ENCODE measurements at regions not wholly inside any gene's neighbourhood (a gene's known extent, or its start where the extent isn't known, plus 50 kb on each side); places are given as distances from the start of the nearest gene placed in this dataset.

DNA sequence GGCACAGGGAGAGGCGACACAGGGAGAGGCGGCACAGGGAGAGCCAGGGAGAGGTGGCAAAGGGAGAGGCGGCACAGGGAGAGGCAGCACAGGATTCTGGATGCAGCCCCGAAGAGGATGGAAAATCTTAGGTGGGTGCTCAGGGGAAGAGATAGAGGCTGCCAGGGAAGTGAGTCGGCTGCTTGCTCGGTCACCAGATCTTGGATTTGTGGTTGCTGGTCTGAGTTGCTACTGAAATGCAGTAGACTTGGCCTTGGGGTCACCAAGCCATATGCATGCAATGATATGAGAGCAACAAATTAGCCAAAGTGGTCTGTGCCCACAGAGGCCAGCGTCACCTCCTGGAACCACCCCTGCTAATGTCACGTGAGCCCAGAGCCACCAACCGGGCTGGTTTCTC is 117.2 kb upstream of the SALL3 start:
- Histone ChIP-seq H3K79me2 (ENCODE audit: insufficient read depth, low read depth) (no peaks in the 10 kb centered on the region), H3K36me3 (ENCODE audit: insufficient read depth) (no peaks in the 10 kb centered on the region), H3K27me3 (ENCODE audit: insufficient read depth, low read depth) (no peaks in the 10 kb centered on the region), H4K20me1 (ENCODE audit: insufficient read depth) (no peaks in the 10 kb centered on the region), H3K4me1 (ENCODE audit: low read depth, poor library complexity, severe bottlenecking) (peaks cover 13% of the 10 kb centered on the region), H3K4me2 (no peak overlapping the region), H3K4me3 (IDR thresholded peaks at IDR 0.05; ENCODE audit: insufficient read depth, low read depth, low read length) (no peak overlapping the region), H3K9ac (no peak overlapping the region), H3K27ac (no peak overlapping the region), H2AFZ (ENCODE audit: low read depth) (no peak overlapping the region)
- TF ChIP-seq, protein P1, sequence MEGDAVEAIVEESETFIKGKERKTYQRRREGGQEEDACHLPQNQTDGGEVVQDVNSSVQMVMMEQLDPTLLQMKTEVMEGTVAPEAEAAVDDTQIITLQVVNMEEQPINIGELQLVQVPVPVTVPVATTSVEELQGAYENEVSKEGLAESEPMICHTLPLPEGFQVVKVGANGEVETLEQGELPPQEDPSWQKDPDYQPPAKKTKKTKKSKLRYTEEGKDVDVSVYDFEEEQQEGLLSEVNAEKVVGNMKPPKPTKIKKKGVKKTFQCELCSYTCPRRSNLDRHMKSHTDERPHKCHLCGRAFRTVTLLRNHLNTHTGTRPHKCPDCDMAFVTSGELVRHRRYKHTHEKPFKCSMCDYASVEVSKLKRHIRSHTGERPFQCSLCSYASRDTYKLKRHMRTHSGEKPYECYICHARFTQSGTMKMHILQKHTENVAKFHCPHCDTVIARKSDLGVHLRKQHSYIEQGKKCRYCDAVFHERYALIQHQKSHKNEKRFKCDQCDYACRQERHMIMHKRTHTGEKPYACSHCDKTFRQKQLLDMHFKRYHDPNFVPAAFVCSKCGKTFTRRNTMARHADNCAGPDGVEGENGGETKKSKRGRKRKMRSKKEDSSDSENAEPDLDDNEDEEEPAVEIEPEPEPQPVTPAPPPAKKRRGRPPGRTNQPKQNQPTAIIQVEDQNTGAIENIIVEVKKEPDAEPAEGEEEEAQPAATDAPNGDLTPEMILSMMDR (conservative IDR thresholded peaks at IDR 0.05; ENCODE audit: low read depth, low read length), result no peak

- Histone ChIP-seq H3K4me1 (ENCODE audit: low read depth, poor library complexity, severe bottlenecking) (peaks cover 5% of the 10 kb centered on the region), H3K36me3 (ENCODE audit: insufficient read depth) (no peaks in the 10 kb centered on the region), H3K27me3 (ENCODE audit: insufficient read depth, low read depth) (no peaks in the 10 kb centered on the region), H3K4me2 (no peak overlapping the region), H3K27ac (no peak overlapping the region), H4K20me1 (ENCODE audit: insufficient read depth) (no peaks in the 10 kb centered on the region), H3K4me3 (IDR thresholded peaks at IDR 0.05; ENCODE audit: insufficient read depth, low read depth, low read length) (no peak overlapping the region), H2AFZ (ENCODE audit: low read depth) (no peak overlapping the region), H3K79me2 (ENCODE audit: insufficient read depth, low read depth) (no peaks in the 10 kb centered on the region), H3K9ac (no peak overlapping the region)
- TF ChIP-seq, protein P1 (conservative IDR thresholded peaks at IDR 0.05; ENCODE audit: low read depth, low read length), result no peak
Measured at GRCh38 chr18:78865056-78865598, 114.5 kb upstream of the SALL3 start.

DNA sequence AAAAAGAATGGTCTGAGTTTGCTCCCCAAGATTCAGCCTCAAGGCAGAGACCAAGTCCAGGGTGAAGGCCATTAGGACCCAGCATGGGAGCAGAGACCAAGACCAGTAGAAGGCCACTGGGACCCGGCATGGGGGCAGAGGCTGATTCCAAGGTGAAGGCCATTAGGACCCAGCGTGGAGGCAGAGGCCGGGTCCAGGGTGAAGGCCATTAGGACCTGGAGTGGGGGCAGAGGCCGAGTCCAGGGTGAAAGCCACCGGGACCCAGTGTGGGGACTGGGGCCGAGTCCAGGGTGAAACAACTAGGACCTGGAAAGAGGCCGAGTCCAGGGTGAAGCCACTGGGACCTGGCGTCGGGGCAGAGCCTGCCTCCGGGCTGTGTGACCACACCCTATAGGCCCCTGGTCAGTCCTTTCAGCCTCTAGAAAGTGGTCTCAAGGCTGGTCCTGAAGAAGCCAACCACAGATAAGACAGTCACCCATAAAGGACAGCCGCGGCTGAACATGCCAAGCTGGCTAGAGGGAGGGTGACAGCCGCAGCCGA is 113.8 kb upstream of the SALL3 start:
- H4K20me1 ChIP-seq (ENCODE audit: insufficient read depth), result no peaks in the 10 kb centered on the region
- no peak overlapping the region for H3K9ac ChIP-seq
- no peak overlapping the region for H3K4me2 ChIP-seq
- H3K27me3 ChIP-seq (ENCODE audit: insufficient read depth, low read depth), result no peaks in the 10 kb centered on the region
- H2AFZ ChIP-seq (ENCODE audit: low read depth), result no peak overlapping the region
- peaks cover 5% of the 10 kb centered on the region for H3K4me1 ChIP-seq (ENCODE audit: low read depth, poor library complexity, severe bottlenecking)
- no peaks in the 10 kb centered on the region for H3K36me3 ChIP-seq (ENCODE audit: insufficient read depth)
- no peak overlapping the region for H3K4me3 ChIP-seq (IDR thresholded peaks at IDR 0.05; ENCODE audit: insufficient read depth, low read depth, low read length)
- H3K27ac ChIP-seq, result no peak overlapping the region
- TF ChIP-seq, protein P1 (conservative IDR thresholded peaks at IDR 0.05; ENCODE audit: low read depth, low read length), result no peak
- H3K79me2 ChIP-seq (ENCODE audit: insufficient read depth, low read depth), result no peaks in the 10 kb centered on the region

DNA sequence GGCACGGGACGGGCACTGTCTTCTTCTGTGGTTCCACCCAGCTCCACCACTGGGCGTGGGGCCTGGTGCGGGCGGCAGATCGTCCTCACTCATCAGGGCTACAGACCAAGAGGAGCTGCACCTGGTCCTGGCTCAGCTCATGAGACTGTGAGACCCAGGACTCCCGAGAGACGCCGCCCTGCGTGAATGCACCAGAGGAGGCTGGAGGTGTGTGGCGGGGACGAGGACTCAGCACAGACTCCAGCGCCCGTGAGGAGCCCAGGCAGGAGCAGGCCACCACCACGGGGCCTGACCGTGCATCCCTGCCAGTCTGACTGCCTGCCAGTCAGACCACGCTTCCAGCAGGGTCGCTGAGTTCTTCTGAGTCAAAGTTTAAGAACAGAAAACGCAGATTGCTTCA is 112.5 kb upstream of the SALL3 start:
- H3K27me3 ChIP-seq (ENCODE audit: insufficient read depth, low read depth), result no peaks in the 10 kb centered on the region
- TF ChIP-seq, protein P1 (conservative IDR thresholded peaks at IDR 0.05; ENCODE audit: low read depth, low read length), result no peak

More for the DNA sequence above, 112.5 kb upstream of the SALL3 start:
- Histone ChIP-seq H3K27ac (no peak overlapping the region), H3K79me2 (ENCODE audit: insufficient read depth, low read depth) (no peaks in the 10 kb centered on the region), H3K4me3 (IDR thresholded peaks at IDR 0.05; ENCODE audit: insufficient read depth, low read depth, low read length) (no peak overlapping the region), H3K4me1 (ENCODE audit: low read depth, poor library complexity, severe bottlenecking) (peaks cover 5% of the 10 kb centered on the region), H3K9ac (no peak overlapping the region), H3K36me3 (ENCODE audit: insufficient read depth) (no peaks in the 10 kb centered on the region), H2AFZ (ENCODE audit: low read depth) (no peak overlapping the region), H4K20me1 (ENCODE audit: insufficient read depth) (no peaks in the 10 kb centered on the region), H3K4me2 (no peak overlapping the region)

All from KMS-11 (cell line).